ENCODE measurements at regions not wholly inside any gene's neighbourhood (a gene's known extent, or its start where the extent isn't known, plus 50 kb on each side); places are given as distances from the start of the nearest gene placed in this dataset.

- DNase-seq = no peak
- no peaks in the 10 kb centered on the region for H3K27me3 ChIP-seq (ENCODE audit: control insufficient read depth, insufficient read depth, low read length, poor library complexity, severe bottlenecking)
- Mint-ChIP-seq H3K4me3 (no peak overlapping the region), H3K4me1 (no peaks in the 10 kb centered on the region), H3K9me3 (no peaks in the 10 kb centered on the region), H3K27ac (no peak overlapping the region), H3K27me3 (ENCODE audit: insufficient read depth) (no peaks in the 10 kb centered on the region), H3K36me3 (ENCODE audit: low read depth) (no peaks in the 10 kb centered on the region)
- 90% methylated on average over 3 of the region's 3 CpGs; no CpG with 5 or more reads in 1 of the 2 experiments for WGBS, 2 experiments (ENCODE audit: insufficient coverage in 1 of 2, insufficient read length in 1 of 2)
- no peaks in the 10 kb centered on the region for H3K36me3 ChIP-seq (ENCODE audit: control insufficient read depth, insufficient read depth, low read length)
- no peak overlapping the region for H3K27ac ChIP-seq (ENCODE audit: low read depth, low read length)
- H3K4me1 ChIP-seq (ENCODE audit: control insufficient read depth, insufficient read depth, low read length) = no peaks in the 10 kb centered on the region
- no peak overlapping the region for H3K4me3 ChIP-seq (ENCODE audit: low read length)
- TF ChIP-seq CTCF (conservative IDR thresholded peaks at IDR 0.05) = no peak
- no peak overlapping the region for H3K9ac ChIP-seq (ENCODE audit: extremely low read depth, low read length, poor library complexity, severe bottlenecking)
- no peaks in the 10 kb centered on the region for H3K9me3 ChIP-seq (ENCODE audit: control insufficient read depth, low read length)
Observed at GRCh38 chr2:17242813-17243485, 275.3 kb downstream of the RAD51AP2 start.

- H3K9me3 ChIP-seq (ENCODE audit: control insufficient read depth, low read length) = no peaks in the 10 kb centered on the region
- TF ChIP-seq CTCF (conservative IDR thresholded peaks at IDR 0.05) = no peak
- H3K27ac Mint-ChIP-seq = no peak overlapping the region
- no peaks in the 10 kb centered on the region for H3K36me3 ChIP-seq (ENCODE audit: control insufficient read depth, insufficient read depth, low read length)
- H3K9ac ChIP-seq (ENCODE audit: extremely low read depth, low read length, poor library complexity, severe bottlenecking) = no peak overlapping the region
- no peaks in the 10 kb centered on the region for H3K4me1 ChIP-seq (ENCODE audit: control insufficient read depth, insufficient read depth, low read length)
- no peaks in the 10 kb centered on the region for H3K9me3 Mint-ChIP-seq
- no peak overlapping the region for H3K27ac ChIP-seq (ENCODE audit: low read depth, low read length)
- no peak overlapping the region for H3K4me3 Mint-ChIP-seq
- no peaks in the 10 kb centered on the region for H3K27me3 ChIP-seq (ENCODE audit: control insufficient read depth, insufficient read depth, low read length, poor library complexity, severe bottlenecking)
- no peak for DNase-seq
- WGBS, 2 experiments (ENCODE audit: insufficient coverage in 1 of 2, insufficient read length in 1 of 2) = no CpG with 5 or more reads among the region's 3 CpGs
- no peaks in the 10 kb centered on the region for H3K4me1 Mint-ChIP-seq
- H3K36me3 Mint-ChIP-seq (ENCODE audit: low read depth) = no peaks in the 10 kb centered on the region
- H3K27me3 Mint-ChIP-seq (ENCODE audit: insufficient read depth) = no peaks in the 10 kb centered on the region
- H3K4me3 ChIP-seq (ENCODE audit: low read length) = no peak overlapping the region
Observed at GRCh38 chr2:17239550-17239949, 278.7 kb downstream of the RAD51AP2 start.

- Histone ChIP-seq H3K9me3 (ENCODE audit: control insufficient read depth, low read length) (no peaks in the 10 kb centered on the region), H3K36me3 (ENCODE audit: control insufficient read depth, insufficient read depth, low read length) (no peaks in the 10 kb centered on the region), H3K9ac (ENCODE audit: extremely low read depth, low read length, poor library complexity, severe bottlenecking) (no peak overlapping the region), H3K4me3 (ENCODE audit: low read length) (no peak overlapping the region), H3K4me1 (ENCODE audit: control insufficient read depth, insufficient read depth, low read length) (peaks cover 5% of the 10 kb centered on the region), H3K27me3 (ENCODE audit: control insufficient read depth, insufficient read depth, low read length, poor library complexity, severe bottlenecking) (no peaks in the 10 kb centered on the region), H3K27ac (ENCODE audit: low read depth, low read length) (no peak overlapping the region)
- Mint-ChIP-seq H3K9me3 (no peaks in the 10 kb centered on the region), H3K27ac (no peak overlapping the region), H3K27me3 (ENCODE audit: insufficient read depth) (no peaks in the 10 kb centered on the region), H3K36me3 (ENCODE audit: low read depth) (no peaks in the 10 kb centered on the region), H3K4me3 (no peak overlapping the region), H3K4me1 (peaks cover 19% of the 10 kb centered on the region)
- WGBS, 2 experiments (ENCODE audit: insufficient coverage in 1 of 2, insufficient read length in 1 of 2) = 94% methylated on average over 1 of the region's 1 CpG; no CpG with 5 or more reads in 1 of the 2 experiments
- DNase-seq = no peak
- no peak for TF ChIP-seq CTCF (conservative IDR thresholded peaks at IDR 0.05)
Observed at GRCh38 chr2:17235167-17235566, 283.1 kb downstream of the RAD51AP2 start.

Measured in endodermal cell (in vitro differentiated cells).